HG03103 (cell line): ENCODE measurements at regions not wholly inside any gene's neighbourhood (a gene's known extent, or its start where the extent isn't known, plus 50 kb on each side); places are given as distances from the start of the nearest gene placed in this dataset.

Experiments used
- ATAC-seq: cut with Tn5 transposase; IDR thresholded peaks from one replicate; pipeline ENCODE4 v1.9.1; 2021; ENCODE audit warnings: low read depth; ENCODE audit not compliant: unreplicated experiment

DNA sequence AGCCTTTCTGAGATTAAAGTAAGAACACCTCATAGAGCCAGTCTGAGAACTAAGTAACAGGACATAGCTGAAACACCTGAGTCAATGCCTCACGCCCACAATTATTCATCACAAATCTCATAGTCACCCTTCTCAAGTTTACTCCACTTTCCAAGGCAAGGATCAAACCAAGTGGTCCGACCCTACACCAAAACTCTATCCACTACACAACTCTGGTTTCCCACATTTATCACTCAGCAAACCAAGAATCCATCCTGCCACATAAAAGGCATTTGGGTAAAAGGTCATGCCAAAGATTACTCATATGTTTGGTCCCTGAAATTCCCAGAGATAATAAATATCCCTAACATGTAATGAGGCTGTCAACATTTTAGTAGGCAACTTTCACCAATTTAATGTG lies 144.1 kb downstream of the RPAP3 start:
- no peak for ATAC-seq

DNA sequence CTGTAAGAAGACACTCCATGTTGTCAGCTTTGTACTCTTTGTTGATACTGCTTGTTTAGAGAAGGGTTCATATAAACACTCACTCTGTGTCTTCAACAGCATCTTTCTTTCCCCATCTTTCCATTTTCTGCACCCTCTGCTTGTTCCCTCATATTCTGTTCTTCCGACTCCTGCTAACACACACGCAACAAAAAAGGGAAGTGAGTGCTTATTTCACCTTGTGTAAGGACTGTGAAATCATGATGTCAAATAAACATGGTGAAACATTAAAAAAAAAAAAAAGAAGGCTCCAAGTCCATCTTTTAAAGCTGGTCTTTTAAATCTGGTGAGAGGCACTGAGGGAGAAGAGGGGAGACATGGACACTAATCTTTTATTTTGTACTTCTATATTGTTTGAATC lies 145.4 kb downstream of the RPAP3 start:
- ATAC-seq, result no peak

DNA sequence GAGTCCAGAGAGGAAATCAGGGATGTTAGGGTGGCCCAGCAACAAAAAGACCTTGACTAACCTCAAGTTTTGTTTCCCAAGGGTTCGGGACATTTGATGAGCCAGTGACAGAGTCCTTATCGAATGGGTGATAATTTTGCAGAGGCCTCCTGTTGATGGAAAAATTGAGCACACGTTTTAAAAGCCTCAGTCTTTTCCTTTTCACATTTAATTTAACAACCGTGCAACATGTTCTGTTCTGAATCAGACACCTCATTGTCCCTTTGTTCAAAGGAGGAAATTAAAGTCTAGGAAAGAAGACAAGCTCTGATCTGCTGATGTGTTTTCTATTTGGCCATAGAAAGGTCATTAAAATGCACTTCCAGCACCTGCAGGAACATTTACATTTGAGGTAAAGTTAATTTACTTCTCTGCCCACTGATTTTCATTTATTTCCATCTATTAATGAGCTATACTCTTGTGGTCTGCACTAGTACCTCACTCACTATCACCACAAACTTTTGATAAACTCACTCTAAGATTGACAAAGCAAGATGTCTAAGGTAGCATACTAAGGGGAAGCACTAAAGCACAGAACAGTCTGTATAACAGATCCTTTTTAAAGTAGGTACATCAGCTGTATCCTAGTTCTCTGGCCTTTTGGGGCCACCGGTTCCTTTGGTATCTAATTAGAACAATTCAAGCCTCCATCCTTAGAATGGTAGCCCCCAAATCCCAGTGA lies 147.0 kb downstream of the RPAP3 start:
- no peak for ATAC-seq

DNA sequence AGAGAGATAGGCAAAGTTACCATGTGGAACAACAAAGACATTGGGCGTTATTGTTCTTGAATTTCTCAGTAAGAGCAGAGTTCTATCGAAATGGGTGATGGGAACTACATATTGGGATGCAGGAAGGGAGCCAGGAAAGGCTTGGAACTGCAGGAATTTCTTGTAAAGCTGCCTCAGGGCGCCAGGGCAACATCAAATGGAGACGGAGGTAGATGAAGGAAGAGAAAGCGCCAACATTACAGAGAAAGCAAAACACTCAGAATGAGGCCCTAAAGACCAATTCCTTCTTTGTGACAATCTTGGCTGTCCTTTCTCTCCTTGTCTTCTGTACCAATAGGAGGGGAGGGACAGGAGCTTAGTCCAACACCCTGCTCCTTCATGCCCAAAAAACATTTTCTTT lies 148.4 kb downstream of the RPAP3 start:
- no peak for ATAC-seq

DNA sequence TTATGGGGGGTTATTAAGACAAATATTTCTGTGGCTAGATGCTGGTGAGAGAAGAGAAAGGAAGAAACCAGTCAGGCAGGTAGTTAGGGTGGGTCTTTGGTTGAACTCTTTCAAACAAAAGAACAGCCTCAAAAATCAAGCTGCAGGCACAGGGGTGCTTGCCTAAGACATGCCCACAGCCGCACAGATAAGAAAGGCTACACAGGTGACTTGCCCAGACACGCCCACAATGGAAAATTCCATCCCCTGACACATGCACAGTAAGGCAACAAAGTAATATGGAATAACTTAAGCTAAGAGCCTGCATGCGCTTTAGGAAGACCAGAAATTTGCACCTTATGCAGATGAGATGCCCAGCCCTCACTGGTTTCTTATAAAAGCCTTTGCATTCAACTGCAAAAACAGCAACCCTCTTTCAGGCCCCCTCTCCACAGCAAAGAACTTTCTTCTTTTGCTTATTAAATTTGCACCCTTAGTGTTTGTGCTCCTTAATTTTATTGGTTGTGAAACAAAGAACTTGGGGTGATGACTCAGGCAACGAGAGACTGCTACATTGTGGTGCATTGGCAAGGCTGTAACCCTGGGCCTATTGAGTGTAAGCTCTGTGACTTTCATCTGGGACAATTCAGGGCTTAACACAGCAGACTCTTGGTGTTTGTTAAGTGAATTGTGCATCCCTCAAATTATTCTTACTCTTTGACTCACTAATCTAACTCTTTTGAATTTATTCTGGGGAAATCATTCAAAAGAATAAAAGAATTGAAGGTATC lies 149.4 kb downstream of the RPAP3 start:
- ATAC-seq, result no peak

DNA sequence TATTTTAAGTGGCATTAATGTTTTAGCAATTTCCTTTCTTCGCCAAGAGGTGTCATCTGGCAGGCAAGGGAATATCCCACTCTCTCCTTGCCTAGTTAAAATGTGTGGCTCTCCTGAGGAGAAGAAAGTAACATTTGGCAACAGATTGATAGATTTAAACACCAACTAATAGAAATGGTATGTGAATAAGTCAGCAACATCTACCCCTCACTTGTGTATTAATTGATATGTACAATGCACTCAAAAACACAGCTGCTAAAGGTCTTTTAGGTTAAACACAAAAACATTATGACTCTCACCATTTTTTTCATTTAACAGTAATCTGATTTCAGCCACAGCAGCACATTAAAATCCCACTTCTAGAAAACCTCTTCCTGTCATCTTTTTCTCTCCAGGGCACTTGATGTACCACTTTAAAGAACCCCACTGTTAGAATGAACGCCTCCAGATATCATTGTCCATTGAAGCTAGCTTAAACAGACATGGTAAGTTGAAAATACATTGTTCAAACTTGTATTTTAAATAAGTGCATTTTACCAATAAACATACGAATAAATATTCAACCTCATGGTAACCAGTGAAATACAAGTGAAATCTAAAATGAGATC lies 151.7 kb downstream of the RPAP3 start:
- ATAC-seq, result no peak

DNA sequence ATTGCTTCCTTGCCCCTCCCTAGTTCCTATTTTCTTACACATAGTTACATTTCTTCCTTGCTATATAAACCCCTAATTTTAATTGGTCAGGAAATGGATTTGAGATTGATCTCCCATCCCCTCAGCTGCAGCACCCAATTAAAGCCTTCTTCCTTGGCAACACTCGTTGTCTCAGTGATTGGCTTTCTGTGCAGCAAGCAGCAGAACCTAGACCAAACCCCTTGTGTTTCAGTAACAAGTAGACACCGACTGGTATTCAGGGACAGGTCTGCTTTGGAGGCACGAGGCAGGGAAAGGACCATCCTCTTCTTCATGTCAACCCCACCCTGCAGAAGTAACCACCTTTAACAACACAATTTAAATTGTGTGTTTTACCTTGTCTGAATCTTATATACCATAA lies 152.6 kb downstream of the RPAP3 start:
- no peak for ATAC-seq

DNA sequence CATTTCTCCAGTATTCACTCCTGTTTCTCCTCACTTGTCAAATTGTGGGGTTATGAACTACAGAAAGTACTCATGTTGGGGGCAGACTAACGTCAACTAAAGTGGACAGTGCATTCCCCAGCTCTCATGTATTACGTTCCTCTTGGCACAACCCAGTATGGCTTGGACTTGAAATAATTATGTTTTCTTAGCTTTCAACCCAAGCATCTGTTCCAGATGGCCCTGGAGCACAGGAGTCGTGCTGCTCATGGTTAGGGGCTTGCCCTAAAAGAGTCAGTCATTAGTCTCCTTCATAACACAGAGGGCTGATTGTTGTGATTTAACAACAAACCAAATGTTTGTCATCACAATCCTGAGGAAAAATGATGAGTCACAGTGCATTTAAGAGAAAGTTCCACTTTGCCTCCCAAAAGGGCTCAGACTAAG lies 154.4 kb downstream of the RPAP3 start:
- ATAC-seq, result no peak

DNA sequence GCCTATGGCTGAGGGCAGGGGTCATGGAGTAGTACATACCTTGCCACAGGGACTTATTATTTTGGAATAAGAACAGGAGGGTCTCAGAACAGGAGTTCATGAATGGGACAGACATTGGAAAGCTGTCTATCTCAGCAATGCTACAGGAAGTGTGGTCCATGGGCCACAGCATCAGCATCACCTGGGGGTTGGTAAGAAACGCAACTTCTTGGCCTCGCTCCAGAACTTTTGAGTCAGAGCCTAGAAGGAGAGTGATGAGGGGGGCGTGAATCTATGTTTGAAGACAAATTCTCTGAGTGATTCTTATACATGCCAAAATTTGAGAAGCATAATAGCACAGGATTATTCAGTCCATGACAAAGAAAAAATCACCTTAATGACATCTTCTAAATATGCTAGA lies 156.6 kb downstream of the RPAP3 start:
- ATAC-seq, result no peak

DNA sequence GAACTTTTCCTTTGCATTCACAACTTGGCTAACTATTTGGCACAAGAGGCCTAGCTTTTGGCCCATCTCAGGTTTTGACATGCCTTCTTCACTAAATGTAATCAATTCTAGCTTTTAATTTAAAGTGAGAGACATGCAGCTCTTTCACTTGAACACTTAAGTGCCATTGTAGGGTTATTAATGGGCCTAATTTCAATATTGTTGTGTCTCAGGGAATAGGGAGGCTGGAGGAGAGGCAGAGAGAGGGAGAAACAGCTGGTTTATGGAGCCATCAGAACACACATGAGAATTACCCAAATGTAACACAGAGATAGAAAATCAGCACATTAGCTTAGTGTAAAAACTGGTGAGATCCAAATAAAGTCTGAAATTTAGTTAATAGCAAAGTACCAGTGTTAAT lies 157.4 kb downstream of the RPAP3 start:
- no peak for ATAC-seq

DNA sequence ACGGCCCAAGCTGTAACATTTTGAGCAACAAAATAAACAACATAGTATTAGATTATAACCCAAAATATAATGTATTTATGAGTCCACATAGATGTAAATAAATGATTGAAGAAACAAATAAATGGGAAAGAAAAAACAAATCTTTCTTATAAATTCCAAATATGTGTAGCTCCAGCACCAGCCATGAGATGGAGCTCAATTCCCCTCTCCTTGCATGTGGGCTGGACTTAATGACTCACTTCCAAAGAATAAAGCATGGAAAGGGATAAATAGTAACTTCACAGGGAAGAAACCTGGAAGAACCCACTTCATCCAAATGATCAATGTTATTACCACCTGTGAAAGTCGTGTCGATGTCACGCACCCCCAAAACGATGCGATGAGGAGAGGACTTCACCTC lies 158.8 kb downstream of the RPAP3 start:
- ATAC-seq, result no peak

DNA sequence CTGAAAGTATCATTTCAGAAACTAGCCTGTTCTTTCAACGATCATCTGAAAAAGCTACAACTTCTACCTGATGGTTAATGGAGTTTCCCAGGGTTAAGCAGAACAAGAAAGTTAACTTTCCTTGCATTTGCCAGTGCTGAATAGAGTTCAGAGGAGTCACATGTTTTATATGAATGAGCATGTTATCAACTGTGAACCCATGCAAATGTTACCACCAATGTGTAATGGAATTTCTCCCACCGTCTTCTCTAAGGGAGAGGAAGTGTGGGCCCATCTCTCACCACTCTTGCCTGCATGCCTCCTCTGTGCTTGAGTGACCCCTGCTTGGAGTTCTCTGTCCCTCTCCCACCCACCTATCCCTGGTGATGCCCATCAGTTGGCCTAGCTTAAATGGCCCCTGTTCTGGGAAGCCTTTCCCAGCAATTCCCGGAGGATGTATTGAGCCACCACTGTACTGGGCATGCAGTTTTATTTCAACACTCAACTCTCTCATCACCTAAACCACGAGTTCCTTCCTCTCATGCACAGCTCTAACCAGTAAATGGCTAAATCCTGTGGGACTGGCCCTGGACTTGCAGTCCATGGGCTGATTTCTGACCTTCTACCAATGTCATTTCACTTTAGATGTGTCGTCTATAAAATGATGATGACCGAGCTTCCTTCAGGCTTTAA lies 159.8 kb downstream of the RPAP3 start:
- no peak for ATAC-seq

DNA sequence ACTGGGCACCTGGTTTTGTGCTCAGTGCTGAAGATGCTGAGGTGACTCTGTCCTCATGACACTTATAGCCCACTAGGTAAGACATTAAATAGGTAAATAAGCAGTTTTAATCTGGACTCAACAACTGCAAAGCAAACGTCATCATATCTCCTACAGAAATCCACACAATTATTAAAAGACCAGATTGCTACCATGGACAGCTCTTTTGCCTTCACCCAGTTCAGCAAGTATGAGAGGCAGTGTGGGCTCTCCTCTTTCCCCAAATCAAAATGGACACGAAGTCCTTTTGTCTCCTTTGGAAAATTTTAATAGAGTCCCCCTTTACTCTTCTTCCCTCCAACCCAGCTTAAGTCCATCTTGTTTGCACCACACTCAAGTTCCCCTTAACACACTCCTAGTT lies 171.1 kb downstream of the RPAP3 start:
- no peak for ATAC-seq

DNA sequence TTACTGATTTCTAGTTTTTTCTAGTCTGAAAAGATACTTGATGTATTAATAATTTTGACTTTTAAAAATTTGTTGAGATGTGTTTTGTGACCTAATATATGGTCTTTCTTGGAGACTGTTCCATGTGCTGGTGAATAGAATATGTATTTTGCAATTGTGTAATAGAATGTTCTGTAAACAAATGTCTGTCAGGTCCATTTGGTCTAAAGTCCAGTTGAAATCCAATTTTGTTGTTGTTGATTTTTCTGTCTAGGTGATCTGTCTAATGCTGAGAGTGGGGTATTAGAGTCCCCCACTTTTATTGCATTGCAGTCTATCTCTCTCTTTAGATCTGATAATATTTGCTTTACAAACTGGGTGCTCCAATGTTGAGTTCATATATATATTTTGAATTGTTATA lies 175.8 kb downstream of the RPAP3 start:
- ATAC-seq, result no peak

DNA sequence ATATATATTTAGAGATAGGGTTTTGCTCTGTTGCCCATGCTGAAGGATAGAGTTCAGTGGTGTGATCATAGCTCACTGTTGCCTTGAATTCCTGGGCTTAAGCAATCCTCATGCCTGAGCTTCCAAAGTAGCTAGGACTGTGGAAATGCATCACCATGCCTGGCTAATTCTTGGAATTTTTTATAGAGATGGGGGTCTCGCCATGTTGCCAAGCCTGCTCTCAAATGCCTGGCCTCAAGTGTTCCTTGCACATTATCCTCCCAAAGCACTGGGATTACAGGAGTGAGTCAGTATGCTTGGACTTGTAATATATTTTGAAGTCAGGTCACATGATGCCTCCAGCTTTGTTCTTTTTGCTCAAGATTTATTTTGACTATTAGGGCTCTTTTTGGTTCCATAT lies 178.0 kb downstream of the RPAP3 start:
- no peak for ATAC-seq

DNA sequence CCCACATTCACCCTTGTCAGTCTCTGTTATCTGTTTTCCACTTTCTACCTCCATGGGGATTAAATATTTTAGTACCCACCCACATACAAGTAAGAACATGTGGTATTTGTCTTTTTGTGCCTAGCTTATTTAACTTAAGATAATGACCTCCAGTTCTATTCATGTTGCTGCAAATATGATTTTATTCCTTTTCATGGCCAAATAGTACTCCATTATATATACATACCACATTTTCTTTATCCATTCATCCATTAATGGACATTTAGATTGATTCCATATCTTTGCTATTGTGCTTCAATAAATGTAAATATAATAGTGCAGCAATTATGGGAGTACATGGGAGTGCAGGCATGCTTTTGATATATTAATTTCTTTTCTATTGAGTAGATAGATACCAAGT lies 185.8 kb downstream of the RPAP3 start:
- ATAC-seq, result no peak

DNA sequence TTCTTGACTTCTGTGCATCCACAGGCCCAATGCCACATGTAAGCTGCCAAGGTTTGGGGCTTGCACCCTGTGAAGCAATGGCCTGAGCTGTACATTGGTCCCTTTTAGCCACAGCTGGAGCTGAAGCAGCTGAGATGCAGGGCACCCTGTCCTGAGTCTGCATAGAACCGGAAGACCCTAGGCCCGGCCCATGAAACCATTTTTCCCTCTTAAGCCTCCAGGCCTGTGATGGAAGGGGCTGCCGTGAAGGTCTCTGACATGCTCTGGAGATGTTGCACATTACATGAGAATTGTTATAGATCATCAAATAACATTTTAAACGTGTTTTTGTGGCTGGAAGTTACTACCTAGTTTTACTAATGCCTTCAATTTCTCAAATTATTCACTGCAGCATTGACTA lies 188.7 kb downstream of the RPAP3 start:
- no peak for ATAC-seq

DNA sequence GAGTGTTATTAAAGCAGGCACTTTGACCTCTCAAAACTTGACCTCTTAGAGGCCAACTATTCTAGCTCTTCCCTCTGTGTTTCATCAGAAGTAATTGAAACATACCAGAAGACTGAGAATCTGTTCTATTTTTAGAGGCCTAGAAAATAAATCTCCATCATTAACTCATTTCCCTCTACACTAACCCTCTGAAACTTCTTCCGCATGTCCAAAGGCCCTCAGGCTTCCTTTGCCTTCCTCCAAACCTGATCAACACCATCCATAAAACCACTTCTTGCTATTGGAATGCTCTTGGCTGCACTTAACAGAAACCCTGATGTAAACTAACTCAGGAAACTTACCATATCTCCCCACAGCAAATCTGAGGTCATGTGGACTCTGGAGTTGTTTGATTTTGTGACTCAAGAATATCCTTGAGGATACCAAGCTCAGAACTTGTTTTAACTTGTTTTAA lies 196.4 kb downstream of the RPAP3 start:
- ATAC-seq, result no peak

DNA sequence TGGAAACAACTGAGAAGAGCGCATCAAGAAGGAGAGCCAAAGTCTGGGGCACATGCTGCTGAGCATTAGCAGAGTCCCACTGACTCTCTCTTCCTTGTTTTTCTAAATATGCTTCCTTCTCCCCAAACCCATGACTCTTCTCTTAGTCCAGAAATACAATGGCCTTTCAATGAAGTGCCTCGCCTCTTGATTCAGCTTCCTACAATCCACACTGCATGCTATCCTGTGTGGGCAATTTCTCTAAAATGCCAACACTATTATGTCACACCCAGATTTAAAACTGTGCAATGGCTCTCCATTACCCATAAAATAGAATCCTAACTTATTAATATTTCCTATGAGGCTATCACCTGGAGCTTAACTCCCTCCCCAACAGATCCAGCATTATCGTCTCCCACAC lies 198.6 kb downstream of the RPAP3 start:
- no peak for ATAC-seq

DNA sequence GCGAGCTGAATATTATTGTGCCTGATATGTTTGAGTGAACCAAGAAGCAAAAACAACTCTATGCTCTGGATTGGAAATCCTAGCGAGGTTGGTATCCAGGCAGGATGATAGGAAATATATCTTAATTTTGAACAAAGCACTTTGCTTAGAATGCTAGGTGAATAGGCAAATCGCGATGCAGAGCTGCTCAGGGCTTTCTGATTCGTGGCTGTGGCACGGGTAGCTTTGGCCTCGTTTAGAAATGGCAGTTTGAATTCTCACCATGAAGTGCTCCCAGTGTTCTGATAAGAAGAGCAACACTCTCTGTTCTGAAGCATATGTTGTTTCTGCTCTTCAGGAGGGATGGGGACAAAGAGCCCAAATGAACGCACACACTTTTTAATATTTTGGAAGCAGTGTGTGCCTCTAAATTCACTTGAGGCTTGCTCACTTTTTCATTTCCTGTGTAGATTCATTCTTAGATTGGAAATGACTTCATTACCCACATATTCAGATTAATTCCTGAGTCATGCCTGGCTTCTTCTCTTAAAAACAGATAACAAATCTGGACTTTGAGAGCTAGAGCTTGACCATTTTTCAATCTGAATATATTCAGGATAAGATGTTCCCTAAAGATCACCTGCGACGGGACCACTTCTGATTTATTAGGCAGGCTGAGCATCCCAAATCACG lies 200.9 kb downstream of the RPAP3 start:
- no peak for ATAC-seq

DNA sequence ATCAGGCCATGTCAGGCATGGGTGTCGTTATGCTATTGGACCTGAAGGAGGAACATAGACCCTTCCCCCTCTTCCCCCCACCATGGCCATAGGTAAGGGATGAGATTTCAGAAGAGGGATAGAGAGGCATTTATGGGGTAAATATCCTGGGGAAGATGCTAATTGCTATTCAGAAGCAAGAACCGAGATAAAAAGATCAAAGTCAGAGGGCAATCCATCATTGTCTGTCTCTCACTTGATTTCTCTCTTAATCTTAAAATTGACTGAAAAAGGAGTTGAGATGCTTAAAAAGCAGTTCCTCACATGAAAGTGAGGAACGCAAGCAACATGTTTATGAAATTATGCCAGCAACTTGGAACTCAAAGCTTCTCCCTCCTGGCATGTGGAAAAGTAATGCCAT lies 212.0 kb downstream of the RPAP3 start:
- no peak for ATAC-seq
